ENCODE measurements at regions not wholly inside any gene's neighbourhood (a gene's known extent, or its start where the extent isn't known, plus 50 kb on each side); places are given as distances from the start of the nearest gene placed in this dataset.

DNA sequence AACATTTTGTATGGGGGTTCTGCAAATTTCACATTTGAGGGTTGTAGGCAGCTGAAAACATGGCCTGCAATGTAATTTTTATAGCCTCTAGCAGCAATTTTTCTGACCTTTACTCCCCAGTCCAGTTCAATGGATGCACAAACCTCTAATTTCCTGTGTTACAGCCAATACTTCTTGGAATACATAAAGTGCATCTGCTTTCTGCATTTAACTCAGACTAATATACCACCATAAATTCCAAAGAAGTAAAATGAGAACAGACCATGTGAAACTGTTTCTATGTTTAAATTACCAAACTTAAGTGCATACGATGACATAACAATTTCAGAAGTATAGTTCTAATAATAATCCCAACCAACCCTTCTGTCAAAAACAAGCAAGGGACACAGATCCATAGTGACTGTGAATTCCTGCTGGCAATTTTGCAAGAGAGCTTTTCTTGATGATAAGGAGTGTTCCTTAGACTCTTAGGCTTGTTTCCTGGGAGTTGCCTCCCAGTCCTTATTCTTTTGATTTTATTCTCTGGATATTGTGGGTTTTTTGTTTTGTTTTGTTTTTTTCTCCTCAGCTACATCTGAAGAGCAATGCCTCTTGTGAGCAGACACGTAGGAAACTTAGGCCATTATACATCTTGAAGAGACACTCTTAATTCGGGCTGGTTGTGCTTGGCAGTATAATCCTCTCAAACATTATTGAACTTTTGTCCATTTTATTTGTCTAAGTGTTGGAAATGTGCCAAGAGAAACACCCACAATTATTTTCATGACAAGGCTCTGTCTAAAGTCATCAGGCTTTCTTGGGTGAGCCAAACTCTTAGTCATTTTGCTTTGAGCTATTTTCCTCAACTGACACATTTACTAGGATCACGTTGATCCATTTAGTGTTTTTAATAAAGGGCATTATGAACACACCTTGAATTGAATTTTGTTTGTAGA, 51.3 kb upstream of the RERGL start:
- no peak for DNase-seq
- 37 to 51% methylated on average over 4 of the region's 4 CpGs for WGBS, 2 donors (ENCODE audit: low coverage in 1 of 2)
- no peaks in the 10 kb centered on the region for H3K36me3 ChIP-seq
- peaks cover 0 to 29% (median 8%) of the 10 kb centered on the region in 4 donors for H3K4me1 ChIP-seq
- H3K9me3 ChIP-seq, result no peaks in the 10 kb centered on the region
- no peaks in the 10 kb centered on the region for H3K27me3 ChIP-seq
- H3K27ac ChIP-seq, result peak overlapping the region in 1 of 4 donors; percentile 11
- TF ChIP-seq EP300 (IDR thresholded peaks at IDR 0.05; ENCODE audit: low read depth) (no peak), POLR2A (IDR thresholded peaks at IDR 0.05) (no peak), POLR2AphosphoS5 (IDR thresholded peaks at IDR 0.05) (no peak)
- TF ChIP-seq, protein P1, sequence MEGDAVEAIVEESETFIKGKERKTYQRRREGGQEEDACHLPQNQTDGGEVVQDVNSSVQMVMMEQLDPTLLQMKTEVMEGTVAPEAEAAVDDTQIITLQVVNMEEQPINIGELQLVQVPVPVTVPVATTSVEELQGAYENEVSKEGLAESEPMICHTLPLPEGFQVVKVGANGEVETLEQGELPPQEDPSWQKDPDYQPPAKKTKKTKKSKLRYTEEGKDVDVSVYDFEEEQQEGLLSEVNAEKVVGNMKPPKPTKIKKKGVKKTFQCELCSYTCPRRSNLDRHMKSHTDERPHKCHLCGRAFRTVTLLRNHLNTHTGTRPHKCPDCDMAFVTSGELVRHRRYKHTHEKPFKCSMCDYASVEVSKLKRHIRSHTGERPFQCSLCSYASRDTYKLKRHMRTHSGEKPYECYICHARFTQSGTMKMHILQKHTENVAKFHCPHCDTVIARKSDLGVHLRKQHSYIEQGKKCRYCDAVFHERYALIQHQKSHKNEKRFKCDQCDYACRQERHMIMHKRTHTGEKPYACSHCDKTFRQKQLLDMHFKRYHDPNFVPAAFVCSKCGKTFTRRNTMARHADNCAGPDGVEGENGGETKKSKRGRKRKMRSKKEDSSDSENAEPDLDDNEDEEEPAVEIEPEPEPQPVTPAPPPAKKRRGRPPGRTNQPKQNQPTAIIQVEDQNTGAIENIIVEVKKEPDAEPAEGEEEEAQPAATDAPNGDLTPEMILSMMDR (IDR thresholded peaks at IDR 0.05), result no peak
- in situ Hi-C loops (cut with MboI; ENCODE audit: low pct_ligation_motif_present in 1 of 4, low pct_unique_long_range_greater_than_20kb in 1 of 4, low sequenced_read_pairs in 3 of 4) (loop anchor here in 1 of 4 donors (25.0 kb wide), 1 partner anchor 1046 kb away; no protein-coding TSS in a partner anchor), intact Hi-C loops (cut with DNase I; ENCODE audit: low total_unique reads) (no loop called here)
- no peak overlapping the region for H3K4me3 ChIP-seq

DNA sequence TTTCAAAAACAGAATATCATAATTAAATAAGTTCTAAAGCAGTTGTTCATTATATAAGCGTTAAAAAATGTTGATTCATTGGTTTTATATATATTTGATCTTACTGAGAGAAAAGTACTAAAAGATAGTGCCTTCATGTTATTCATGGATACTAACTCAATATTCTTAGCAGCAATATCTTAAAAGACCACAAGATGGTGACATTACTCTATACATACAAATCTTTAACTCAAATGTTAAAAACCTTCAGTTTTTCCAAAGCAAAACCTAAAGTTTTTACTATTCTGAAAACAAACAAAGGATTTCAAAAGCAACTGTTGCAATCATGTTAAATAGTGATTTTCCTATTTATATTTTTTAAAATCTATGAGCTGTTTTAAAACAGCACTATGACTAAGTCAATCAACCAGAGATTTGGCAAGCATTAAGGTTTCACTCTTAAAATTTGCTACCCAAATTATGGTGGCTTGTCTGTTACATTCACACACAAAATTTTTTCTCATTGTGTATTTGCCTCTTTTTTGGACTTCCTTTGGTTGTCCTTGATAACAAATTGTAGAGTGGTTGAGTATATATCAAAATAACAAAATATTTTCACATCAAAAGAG, 50.1 kb upstream of the RERGL start:
- TF ChIP-seq POLR2A (IDR thresholded peaks at IDR 0.05) (no peak), POLR2AphosphoS5 (IDR thresholded peaks at IDR 0.05) (no peak), EP300 (IDR thresholded peaks at IDR 0.05; ENCODE audit: low read depth) (no peak)
- TF ChIP-seq, protein P1 (IDR thresholded peaks at IDR 0.05), result peak; percentile 51 to 70 (median 64)
- Histone ChIP-seq H3K36me3 (no peaks in the 10 kb centered on the region), H3K4me1 (peaks cover 0 to 22% (median 8%) of the 10 kb centered on the region in 4 donors), H3K4me3 (no peak overlapping the region), H3K9me3 (no peaks in the 10 kb centered on the region), H3K27me3 (no peaks in the 10 kb centered on the region), H3K27ac (no peak overlapping the region)
- in situ Hi-C loops (cut with MboI; ENCODE audit: low pct_ligation_motif_present in 1 of 4, low pct_unique_long_range_greater_than_20kb in 1 of 4, low sequenced_read_pairs in 3 of 4), result loop anchor here in 1 of 4 donors (25.0 kb wide), 1 partner anchor 1047 kb away; no protein-coding TSS in a partner anchor
- WGBS, 2 donors (ENCODE audit: low coverage in 1 of 2), result 8 to 9% methylated on average over 1 of the region's 1 CpG
- no peak for DNase-seq
- intact Hi-C loops (cut with DNase I; ENCODE audit: low total_unique reads), result no loop called here
